ENCODE measurements at regions not wholly inside any gene's neighbourhood (a gene's known extent, or its start where the extent isn't known, plus 50 kb on each side); places are given as distances from the start of the nearest gene placed in this dataset.

- no peak for DNase-seq (ENCODE audit: extremely low read depth, low read depth)
- TF ChIP-seq CTCF (IDR thresholded peaks at IDR 0.05; ENCODE audit: low read depth, low read length, missing control alignments) = no peak
Measured at GRCh38 chr2:238666543-238666942, 181.3 kb upstream of the TWIST2 start.

GRCh38 chr2:238667008-238667407, 180.9 kb upstream of the TWIST2 start:
- peak; percentile 97 for DNase-seq (ENCODE audit: extremely low read depth, low read depth)
- no peak overlapping the region for H3K4me3 ChIP-seq (replicated peaks; ENCODE audit: low read depth, low read length)
- no peak for TF ChIP-seq CTCF (IDR thresholded peaks at IDR 0.05; ENCODE audit: low read depth, low read length, missing control alignments)

More at GRCh38 chr2:238666543-238666942, 181.3 kb upstream of the TWIST2 start:
- H3K4me3 ChIP-seq (replicated peaks; ENCODE audit: low read depth, low read length) = no peak overlapping the region

DNA sequence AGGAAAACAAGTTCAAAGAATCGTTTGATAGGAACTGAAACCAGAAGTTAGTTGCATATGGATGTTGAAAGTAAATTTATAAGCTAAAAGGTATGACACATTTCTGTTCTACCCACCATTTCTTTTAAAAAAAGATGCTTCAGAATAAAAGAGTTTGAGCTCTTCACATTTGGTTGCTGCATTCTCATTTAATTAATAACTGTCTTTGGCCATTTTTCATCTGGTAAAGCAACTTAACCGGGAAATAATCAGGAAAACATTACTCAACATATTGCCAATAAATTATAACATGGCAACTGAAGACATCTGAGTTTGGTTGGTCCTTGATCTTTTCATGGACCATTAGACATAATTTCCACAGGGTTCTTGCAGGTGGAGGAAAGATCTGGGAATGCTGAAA, 180.2 kb upstream of the TWIST2 start:
- TF ChIP-seq CTCF (IDR thresholded peaks at IDR 0.05; ENCODE audit: low read depth, low read length, missing control alignments) = no peak
- H3K4me3 ChIP-seq (replicated peaks; ENCODE audit: low read depth, low read length) = no peak overlapping the region
- DNase-seq (ENCODE audit: extremely low read depth, low read depth) = no peak

DNA sequence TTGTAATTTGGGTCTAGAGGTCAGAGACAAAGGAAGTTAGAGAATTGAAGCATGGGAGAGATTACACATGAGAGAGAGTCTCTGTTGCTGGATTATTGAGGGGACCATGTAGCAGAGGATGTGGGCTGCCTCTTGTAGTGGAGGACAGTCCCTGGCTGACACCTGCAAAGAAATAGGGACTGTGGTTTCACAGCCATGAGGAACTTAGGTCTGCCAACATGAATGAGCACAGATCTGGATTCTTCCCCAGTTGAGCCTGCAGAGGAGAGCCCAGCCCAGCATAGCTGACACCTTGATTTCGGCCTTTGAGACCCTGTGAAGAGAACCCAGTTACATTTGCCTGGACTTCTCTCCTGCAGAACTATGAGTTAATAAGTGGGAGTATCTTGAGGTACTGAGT, 179.5 kb upstream of the TWIST2 start:
- DNase-seq (ENCODE audit: extremely low read depth, low read depth) = no peak
- no peak for TF ChIP-seq CTCF (IDR thresholded peaks at IDR 0.05; ENCODE audit: low read depth, low read length, missing control alignments)
- no peak overlapping the region for H3K4me3 ChIP-seq (replicated peaks; ENCODE audit: low read depth, low read length)

DNA sequence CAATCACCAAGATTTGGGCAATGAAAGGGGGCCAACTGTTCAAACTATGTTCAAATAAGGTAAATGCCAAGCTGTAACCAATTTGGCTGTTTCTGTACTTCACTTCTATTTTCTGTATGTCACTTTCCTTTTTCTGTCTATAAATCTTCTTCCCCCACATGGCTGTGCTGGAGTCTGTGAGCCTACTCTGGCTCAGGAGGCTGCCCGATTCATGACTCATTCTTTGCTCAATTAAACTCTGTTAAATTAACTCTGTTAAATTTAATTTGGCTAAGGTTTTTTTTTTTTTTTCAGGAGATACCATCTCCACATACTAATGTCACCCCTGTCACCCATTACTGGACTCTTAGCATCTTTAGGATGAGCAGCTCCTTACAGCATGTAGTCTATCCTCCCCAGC, 178.8 kb upstream of the TWIST2 start:
- no peak overlapping the region for H3K4me3 ChIP-seq (replicated peaks; ENCODE audit: low read depth, low read length)
- DNase-seq (ENCODE audit: extremely low read depth, low read depth) = no peak
- no peak for TF ChIP-seq CTCF (IDR thresholded peaks at IDR 0.05; ENCODE audit: low read depth, low read length, missing control alignments)

GRCh38 chr2:238669581-238670080, 178.3 kb upstream of the TWIST2 start:
- H3K4me3 ChIP-seq (replicated peaks; ENCODE audit: low read depth, low read length) = no peak overlapping the region
- DNase-seq (ENCODE audit: extremely low read depth, low read depth) = no peak
- TF ChIP-seq CTCF (IDR thresholded peaks at IDR 0.05; ENCODE audit: low read depth, low read length, missing control alignments) = no peak

DNA sequence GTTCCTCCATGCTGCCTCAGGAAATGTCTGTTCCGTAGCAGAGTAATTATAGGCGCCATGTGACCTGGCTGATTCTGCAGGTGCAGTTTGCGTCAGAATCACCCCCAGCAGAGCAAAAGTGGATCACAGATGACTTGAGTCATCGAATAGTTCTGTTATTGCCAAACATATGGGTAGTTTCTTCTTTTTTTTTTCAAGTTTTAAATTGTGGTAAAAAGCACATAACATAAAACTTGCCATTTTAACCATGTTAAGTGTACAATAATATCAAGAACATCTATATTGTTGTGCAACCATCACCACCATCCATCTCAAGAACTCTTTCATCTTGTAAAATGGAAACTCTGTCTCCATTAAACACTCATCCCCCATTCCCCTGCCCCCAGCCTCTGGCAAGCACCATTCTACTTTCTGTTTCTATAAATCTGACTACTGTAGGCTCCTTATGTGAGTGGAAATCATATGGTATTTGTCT, 177.7 kb upstream of the TWIST2 start:
- TF ChIP-seq CTCF (IDR thresholded peaks at IDR 0.05; ENCODE audit: low read depth, low read length, missing control alignments) = no peak
- H3K4me3 ChIP-seq (replicated peaks; ENCODE audit: low read depth, low read length) = no peak overlapping the region
- no peak for DNase-seq (ENCODE audit: extremely low read depth, low read depth)

Data from HFF-Myc (cell line).